Prostate gland (tissue), 2 donors: ENCODE measurements at regions not wholly inside any gene's neighbourhood (a gene's known extent, or its start where the extent isn't known, plus 50 kb on each side); places are given as distances from the start of the nearest gene placed in this dataset.

Experiments used
- POLR2AphosphoS5 ChIP-seq: sonication (generic); formaldehyde crosslinking; IDR thresholded peaks from one replicate; pipeline ENCODE4 v1.6.1; 2017; ENCODE audit warnings: antibody characterized with exemption
- TF ChIP-seq, protein P1 (sequence below), 4 experiments: fragments of 200-600 bp in 2 of 4; fragments of 450-650 bp in 2 of 4; sonication (generic) in 2 of 4; IDR thresholded peaks; 1 replicate in 3 of 4; 2 replicates in 1 of 4; pipeline ENCODE4 v1.5.1; 2016 to 2019; ENCODE audit warnings: antibody characterized with exemption in 4 of 4, mild to moderate bottlenecking in 2 of 4, moderate library complexity in 2 of 4

DNA sequence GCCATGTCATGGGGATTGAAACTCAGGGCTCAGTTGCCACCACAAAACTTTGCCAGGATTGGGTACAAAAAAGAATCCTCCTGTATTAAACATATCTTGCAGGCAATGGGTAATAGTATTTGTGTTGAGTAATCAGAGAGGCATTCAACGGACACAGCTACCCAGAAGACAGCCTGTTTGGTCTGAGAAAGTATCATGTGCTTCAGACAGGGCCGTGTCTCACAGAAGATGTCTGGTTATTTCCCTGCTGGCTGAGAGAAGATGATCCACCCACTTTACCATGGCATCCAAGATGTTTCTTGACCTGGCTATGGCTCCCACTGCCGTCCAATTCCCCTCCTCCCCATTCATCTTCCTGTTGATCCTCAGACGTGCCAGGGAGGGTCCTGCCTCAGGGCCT is 304.3 kb upstream of the XYLT1 start:
- no peak for TF ChIP-seq POLR2AphosphoS5
- TF ChIP-seq, protein P1, sequence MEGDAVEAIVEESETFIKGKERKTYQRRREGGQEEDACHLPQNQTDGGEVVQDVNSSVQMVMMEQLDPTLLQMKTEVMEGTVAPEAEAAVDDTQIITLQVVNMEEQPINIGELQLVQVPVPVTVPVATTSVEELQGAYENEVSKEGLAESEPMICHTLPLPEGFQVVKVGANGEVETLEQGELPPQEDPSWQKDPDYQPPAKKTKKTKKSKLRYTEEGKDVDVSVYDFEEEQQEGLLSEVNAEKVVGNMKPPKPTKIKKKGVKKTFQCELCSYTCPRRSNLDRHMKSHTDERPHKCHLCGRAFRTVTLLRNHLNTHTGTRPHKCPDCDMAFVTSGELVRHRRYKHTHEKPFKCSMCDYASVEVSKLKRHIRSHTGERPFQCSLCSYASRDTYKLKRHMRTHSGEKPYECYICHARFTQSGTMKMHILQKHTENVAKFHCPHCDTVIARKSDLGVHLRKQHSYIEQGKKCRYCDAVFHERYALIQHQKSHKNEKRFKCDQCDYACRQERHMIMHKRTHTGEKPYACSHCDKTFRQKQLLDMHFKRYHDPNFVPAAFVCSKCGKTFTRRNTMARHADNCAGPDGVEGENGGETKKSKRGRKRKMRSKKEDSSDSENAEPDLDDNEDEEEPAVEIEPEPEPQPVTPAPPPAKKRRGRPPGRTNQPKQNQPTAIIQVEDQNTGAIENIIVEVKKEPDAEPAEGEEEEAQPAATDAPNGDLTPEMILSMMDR (IDR thresholded peaks at IDR 0.05) = no peak
